Muscle of back (tissue), 3 donors: ENCODE measurements at regions not wholly inside any gene's neighbourhood (a gene's known extent, or its start where the extent isn't known, plus 50 kb on each side); places are given as distances from the start of the nearest gene placed in this dataset.
"Not testable (repeated sequence)": the region's sequence is repeated elsewhere in the genome, so short reads cannot be mapped to it uniquely, and the experiment has no call there.

Source experiments
- DNase-seq, 3 donors: peaks; one replicate each; pipeline versions ENCODE4 v3.0.0 to v3.0.0-alpha.2; 2013

GRCh38 chr3:28033059-28033784 lies 208.2 kb upstream of the CMC1 start:
- no peak for DNase-seq

GRCh38 chr3:28036599-28037575 lies 204.5 kb upstream of the CMC1 start:
- no peak for DNase-seq

- no peak for DNase-seq
Observed at GRCh38 chr3:28039234-28039633, 202.2 kb upstream of the CMC1 start.

- no peak for DNase-seq
Observed at GRCh38 chr3:28039829-28040228, 201.6 kb upstream of the CMC1 start.

- DNase-seq: no peak
Observed at GRCh38 chr3:28042095-28042635, 199.3 kb upstream of the CMC1 start.

- no peak for DNase-seq
Observed at GRCh38 chr3:28042707-28043106, 198.7 kb upstream of the CMC1 start.

- DNase-seq: no peak
Observed at GRCh38 chr3:28050120-28050519, 191.3 kb upstream of the CMC1 start.

GRCh38 chr3:28050885-28051284 lies 190.5 kb upstream of the CMC1 start:
- DNase-seq: peak in 1 of 3 donors; percentile 48

GRCh38 chr3:28053759-28054158 lies 187.7 kb upstream of the CMC1 start:
- peak in 1 of 3 donors; percentile 64 for DNase-seq

GRCh38 chr3:28056806-28057205 lies 184.6 kb upstream of the CMC1 start:
- no peak for DNase-seq

GRCh38 chr3:28057539-28057938 lies 183.9 kb upstream of the CMC1 start:
- DNase-seq: no peak

GRCh38 chr3:28059199-28059598 lies 182.2 kb upstream of the CMC1 start:
- DNase-seq: not testable (repeated sequence)

- no peak for DNase-seq
Observed at GRCh38 chr3:28066020-28066419, 175.4 kb upstream of the CMC1 start.

GRCh38 chr3:28067014-28067413 lies 174.4 kb upstream of the CMC1 start:
- no peak for DNase-seq

- no peak for DNase-seq
Observed at GRCh38 chr3:28068342-28068741, 173.1 kb upstream of the CMC1 start.

- DNase-seq: no peak
Observed at GRCh38 chr3:28069438-28069837, 172.0 kb upstream of the CMC1 start.

GRCh38 chr3:28076246-28076645 lies 165.2 kb upstream of the CMC1 start:
- DNase-seq: no peak

- peak in 2 of 3 donors; percentile 4 to 24 for DNase-seq
Observed at GRCh38 chr3:28077572-28077971, 163.8 kb upstream of the CMC1 start.

- no peak for DNase-seq
Observed at GRCh38 chr3:28078536-28078935, 162.9 kb upstream of the CMC1 start.

GRCh38 chr3:28080716-28081115 lies 160.7 kb upstream of the CMC1 start:
- no peak for DNase-seq

GRCh38 chr3:28081533-28081947 lies 159.9 kb upstream of the CMC1 start:
- no peak for DNase-seq

- no peak for DNase-seq
Observed at GRCh38 chr3:28087591-28087990, 153.8 kb upstream of the CMC1 start.
